Stimulated activated CD4-positive, alpha-beta T cell treated with anti-CD3 and anti-CD28 coated beads, Interleukin-15, amount 100 ng/mL, for 24 hours (primary cell): ENCODE measurements at regions not wholly inside any gene's neighbourhood (a gene's known extent, or its start where the extent isn't known, plus 50 kb on each side); places are given as distances from the start of the nearest gene placed in this dataset.
A peak's percentile ranks its signal among the peaks of the same experiment; 100 is the strongest.

ENCODE experiments used
- DNase-seq: peaks from one replicate; pipeline ENCODE4 v3.0.0-alpha.2; 2020

- DNase-seq = no peak
Observed at GRCh38 chr2:171225302-171225980, 64.7 kb upstream of the TLK1 start.

- no peak for DNase-seq
Observed at GRCh38 chr2:171217330-171217729, 56.6 kb upstream of the TLK1 start.

GRCh38 chr2:171216631-171217030 is 55.9 kb upstream of the TLK1 start:
- DNase-seq = no peak

GRCh38 chr2:171214093-171214492 is 53.4 kb upstream of the TLK1 start:
- DNase-seq = no peak

- DNase-seq = peak; percentile 39
Observed at GRCh38 chr2:171210864-171211431, 50.3 kb upstream of the TLK1 start.
